ENCODE measurements at regions not wholly inside any gene's neighbourhood (a gene's known extent, or its start where the extent isn't known, plus 50 kb on each side); places are given as distances from the start of the nearest gene placed in this dataset.

DNA sequence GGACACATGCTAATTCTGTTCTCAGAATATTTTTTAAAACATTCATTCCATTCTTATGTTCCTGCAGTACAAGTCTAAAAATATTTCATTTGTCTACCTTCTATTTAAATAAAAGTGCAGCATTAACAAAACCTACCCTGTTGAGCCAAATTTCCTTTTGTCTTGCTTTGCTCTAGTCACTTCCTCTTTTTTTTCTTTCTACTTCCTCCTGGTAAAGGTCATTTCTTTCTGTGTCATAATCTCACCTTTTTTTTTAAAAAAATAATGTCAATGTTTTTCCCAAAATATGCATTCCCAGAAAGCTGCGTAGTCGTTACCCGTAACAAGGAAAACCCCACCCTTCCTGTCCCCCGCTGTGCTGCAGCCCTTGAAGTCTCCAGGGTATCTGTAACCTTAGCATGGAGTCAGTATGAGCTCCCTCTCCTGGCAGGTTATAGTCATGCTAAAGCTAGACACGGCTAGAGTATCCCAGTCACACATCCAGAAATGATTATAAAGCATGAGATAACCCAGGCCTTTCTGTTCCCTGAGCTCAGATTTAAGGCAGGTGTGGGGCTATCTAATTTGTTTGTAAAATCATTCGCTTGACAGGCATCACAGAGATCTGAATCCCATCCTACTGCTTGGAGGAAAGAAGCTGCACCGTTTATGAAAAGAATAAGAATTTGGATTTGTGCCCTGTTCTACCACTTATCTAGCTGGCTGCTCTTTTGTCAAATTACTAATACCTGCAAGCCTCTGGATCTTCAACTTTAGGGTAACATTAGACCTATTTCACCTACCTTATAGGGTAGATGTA lies 51.1 kb upstream of the EED start:
- Mint-ChIP-seq H3K36me3 (peaks cover 9% of the 10 kb centered on the region), H3K27ac (peak overlapping the region; percentile 86), H3K9me3 (peaks cover 1% of the 10 kb centered on the region), H3K27me3 (peaks cover 5% of the 10 kb centered on the region), H3K4me1 (peaks cover 28% of the 10 kb centered on the region), H3K4me3 (peak overlapping the region; percentile 62)
- CTCF ChIA-PET = interaction anchor here (0.7 to 3.3 kb wide), 32 partner anchors 10 to 339 kb away, joined by 3 to 67 read pairs (median 4); partner anchors contain the start of genes CCDC83, EED and PICALM
- peak; percentile 77 for DNase-seq

DNA sequence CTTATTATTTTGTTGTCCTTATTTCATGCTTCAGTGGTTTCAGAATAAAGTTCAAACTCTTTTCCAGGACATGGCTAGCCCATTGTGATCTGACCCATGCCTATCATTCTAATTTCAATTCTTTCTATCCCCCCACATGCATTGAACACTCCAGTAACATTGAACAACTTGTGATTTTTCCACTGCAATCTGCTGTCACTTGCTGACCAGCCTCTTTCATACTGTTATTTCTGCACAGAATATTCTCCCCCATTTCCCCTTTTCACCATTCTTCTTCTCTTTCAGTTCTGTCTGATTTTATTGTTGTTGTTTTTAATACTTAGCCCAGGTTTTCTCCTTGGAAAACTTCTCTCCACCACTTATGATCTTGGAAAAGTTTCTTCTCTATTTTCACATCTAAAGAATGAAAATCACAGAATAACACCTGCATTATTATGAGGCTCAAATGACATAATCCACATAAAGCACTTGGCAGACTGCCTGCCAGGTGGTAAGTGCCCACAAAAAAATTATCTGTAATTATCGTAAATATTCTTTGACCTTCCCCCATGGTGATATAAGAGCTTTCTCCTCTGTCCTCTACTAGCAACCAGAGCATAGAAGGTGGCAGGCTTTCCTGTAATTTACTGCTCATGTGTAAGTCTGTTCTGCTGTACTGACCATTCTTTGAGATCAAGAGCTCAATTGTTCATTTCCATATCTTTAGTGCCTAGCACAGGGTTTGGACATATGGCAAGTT lies 51.9 kb upstream of the EED start:
- Mint-ChIP-seq H3K36me3 (peaks cover 9% of the 10 kb centered on the region), H3K4me3 (peak overlapping the region; percentile 62), H3K4me1 (peaks cover 29% of the 10 kb centered on the region), H3K27ac (peak overlapping the region; percentile 86), H3K9me3 (peaks cover 1% of the 10 kb centered on the region), H3K27me3 (peaks cover 5% of the 10 kb centered on the region)
- CTCF ChIA-PET = interaction anchor here (0.7 to 3.3 kb wide), 21 partner anchors 10 to 338 kb away, joined by 3 to 67 read pairs (median 7); partner anchors contain the start of genes EED and PICALM
- DNase-seq = no peak

DNA sequence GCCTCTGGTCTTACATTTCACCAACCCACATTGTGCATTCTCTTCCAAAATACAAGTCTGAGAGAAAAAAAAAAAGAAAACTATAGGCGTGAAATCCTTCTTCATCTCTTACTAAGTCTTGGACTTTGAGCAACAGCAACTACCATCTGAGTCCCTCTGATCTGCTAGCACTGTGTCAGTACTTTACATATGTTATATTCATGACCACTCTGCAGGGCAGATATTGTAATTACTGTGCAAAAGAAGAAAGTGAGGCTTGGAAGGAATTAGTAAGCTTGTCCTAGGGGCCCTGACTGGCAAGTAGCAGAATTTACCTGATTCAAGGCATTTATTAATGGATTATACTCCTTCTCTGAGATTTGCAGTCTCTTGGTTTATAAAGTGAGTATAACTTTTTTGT lies 52.7 kb upstream of the EED start:
- CTCF ChIA-PET = interaction anchor here (0.6 to 3.3 kb wide), 2 partner anchors 40 to 149 kb away, joined by 3 to 67 read pairs; no protein-coding TSS in a partner anchor
- Mint-ChIP-seq H3K9me3 (peaks cover 1% of the 10 kb centered on the region), H3K27ac (no peak overlapping the region), H3K4me3 (no peak overlapping the region), H3K4me1 (peaks cover 29% of the 10 kb centered on the region), H3K36me3 (peaks cover 9% of the 10 kb centered on the region), H3K27me3 (peaks cover 5% of the 10 kb centered on the region)
- no peak for DNase-seq

DNA sequence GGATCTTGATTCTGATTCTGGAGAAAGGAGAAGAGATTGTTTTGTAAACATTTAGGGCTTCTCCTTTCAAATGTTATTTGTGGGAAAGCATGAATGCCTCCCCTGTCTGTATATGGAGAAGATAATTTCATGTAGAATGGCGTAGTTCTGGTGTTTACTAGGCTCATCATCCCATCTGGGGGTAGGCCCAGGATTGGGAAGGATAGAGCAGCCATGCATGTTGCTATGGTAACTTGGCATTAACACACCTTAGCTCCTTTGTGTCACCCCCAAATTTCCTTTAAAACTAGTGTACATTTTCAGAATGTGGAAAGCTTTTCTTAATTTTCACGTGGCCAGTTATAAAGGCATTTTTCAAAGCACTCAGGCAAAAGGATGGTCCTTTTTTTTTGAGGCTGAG lies 57.5 kb upstream of the EED start:
- Mint-ChIP-seq H3K9me3 (no peaks in the 10 kb centered on the region), H3K4me3 (no peak overlapping the region), H3K27me3 (no peaks in the 10 kb centered on the region), H3K27ac (no peak overlapping the region), H3K4me1 (peaks cover 16% of the 10 kb centered on the region), H3K36me3 (peaks cover 3% of the 10 kb centered on the region)
- CTCF ChIA-PET = interaction anchor here (0.7 kb wide), 1 partner anchor 25 kb away, joined by 3 read pairs; no protein-coding TSS in a partner anchor
- DNase-seq = no peak

DNA sequence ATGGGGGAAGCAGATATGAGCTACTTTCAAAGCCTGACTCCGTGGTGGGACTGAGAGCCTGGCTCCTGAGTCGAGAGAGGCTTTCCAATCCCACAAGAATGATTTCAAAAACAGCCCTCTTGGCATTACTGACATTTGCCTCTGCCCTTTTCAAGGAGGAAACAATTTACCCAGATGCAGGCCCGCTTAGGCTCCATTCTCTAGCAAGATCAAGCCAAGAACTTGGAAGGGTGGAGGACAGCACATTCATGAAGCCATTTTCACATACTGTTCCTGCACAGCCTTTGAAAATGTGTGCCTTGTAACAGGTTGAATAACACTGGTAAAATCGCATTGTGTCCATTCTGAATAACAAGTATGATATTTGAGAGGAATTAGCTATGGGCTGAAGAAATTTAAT lies 58.2 kb upstream of the EED start:
- Mint-ChIP-seq H3K9me3 (no peaks in the 10 kb centered on the region), H3K4me3 (no peak overlapping the region), H3K4me1 (peaks cover 12% of the 10 kb centered on the region), H3K36me3 (peaks cover 3% of the 10 kb centered on the region), H3K27ac (no peak overlapping the region), H3K27me3 (no peaks in the 10 kb centered on the region)
- no peak for DNase-seq
- CTCF ChIA-PET = no interaction called here

DNA sequence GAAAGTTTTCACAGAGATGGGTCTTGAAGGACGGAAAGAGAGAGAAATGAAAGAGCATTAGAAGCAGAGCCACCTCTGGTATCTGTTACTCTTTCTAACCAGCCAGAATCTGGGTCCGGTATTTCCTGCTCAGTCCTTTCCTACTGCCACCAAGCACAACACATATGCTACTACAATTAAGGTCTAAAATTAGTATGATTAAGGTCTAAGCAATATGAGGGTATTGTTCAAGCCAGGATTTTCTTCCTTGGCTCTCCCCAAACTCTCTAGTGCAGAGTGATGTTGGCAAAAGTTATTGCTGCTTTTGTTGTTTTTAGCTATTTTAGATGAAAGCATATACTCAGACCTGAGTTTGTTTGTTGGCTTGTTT lies 59.2 kb upstream of the EED start:
- no peaks in the 10 kb centered on the region for H3K9me3 Mint-ChIP-seq
- no peak for DNase-seq
- peaks cover 12% of the 10 kb centered on the region for H3K4me1 Mint-ChIP-seq
- no peaks in the 10 kb centered on the region for H3K27me3 Mint-ChIP-seq
- peaks cover 3% of the 10 kb centered on the region for H3K36me3 Mint-ChIP-seq
- CTCF ChIA-PET = no interaction called here
- H3K4me3 Mint-ChIP-seq = no peak overlapping the region
- H3K27ac Mint-ChIP-seq = no peak overlapping the region

DNA sequence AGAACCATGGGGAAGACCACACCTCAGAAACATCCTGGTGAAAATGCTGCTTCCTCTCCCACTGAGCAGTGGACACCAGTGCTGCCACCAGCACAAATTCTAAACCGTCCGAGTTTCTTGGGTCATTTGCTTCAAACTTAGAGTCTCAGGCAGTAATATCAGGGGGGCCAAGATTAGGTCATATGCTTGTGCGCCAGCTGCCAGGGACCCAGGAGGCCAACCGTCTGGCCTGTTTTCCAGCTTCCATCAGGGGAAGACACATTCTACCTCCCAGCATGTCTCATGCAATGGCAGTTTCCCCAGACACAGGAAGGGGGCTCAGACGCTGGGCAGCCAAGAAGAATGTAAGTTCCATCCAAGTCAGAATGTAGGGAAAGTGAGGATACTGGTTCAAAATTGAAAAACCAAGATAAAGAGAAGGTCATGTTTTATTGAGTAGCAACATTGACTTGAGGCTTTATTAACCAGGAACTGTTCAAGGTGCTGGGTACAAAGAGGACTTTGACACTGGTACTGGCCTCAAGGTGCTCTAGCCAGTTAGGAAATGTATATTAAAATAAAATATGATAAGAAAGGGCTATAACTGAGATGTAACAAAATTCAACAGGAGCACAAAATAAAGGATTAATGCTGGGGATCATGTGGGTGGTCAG lies 59.7 kb upstream of the EED start:
- CTCF ChIA-PET = no interaction called here
- H3K27ac Mint-ChIP-seq = no peak overlapping the region
- H3K4me3 Mint-ChIP-seq = no peak overlapping the region
- DNase-seq = no peak
- H3K9me3 Mint-ChIP-seq = no peaks in the 10 kb centered on the region
- H3K27me3 Mint-ChIP-seq = no peaks in the 10 kb centered on the region
- H3K36me3 Mint-ChIP-seq = peaks cover 3% of the 10 kb centered on the region
- peaks cover 12% of the 10 kb centered on the region for H3K4me1 Mint-ChIP-seq

DNA sequence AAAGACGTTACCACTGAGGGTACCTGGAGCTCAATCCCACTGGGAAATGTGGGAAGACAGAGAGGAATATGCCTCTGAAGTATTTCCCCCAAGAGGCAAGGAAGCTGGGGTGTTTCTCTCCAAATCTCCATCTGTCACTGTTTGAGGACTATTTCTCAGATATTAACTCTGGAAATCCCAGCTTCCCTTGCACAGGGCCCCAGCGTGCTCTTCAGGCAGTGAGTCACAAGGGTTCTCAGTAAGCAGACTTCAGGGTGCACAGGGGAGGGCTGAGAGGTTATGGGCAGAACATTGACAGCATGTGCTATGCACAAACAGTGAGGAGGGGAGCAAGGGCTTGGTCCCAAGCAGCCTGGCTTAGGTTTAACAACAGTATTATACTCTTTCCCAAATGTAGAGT lies 60.9 kb upstream of the EED start:
- no peaks in the 10 kb centered on the region for H3K36me3 Mint-ChIP-seq
- no peaks in the 10 kb centered on the region for H3K9me3 Mint-ChIP-seq
- H3K4me1 Mint-ChIP-seq = peaks cover 11% of the 10 kb centered on the region
- no peaks in the 10 kb centered on the region for H3K27me3 Mint-ChIP-seq
- no peak overlapping the region for H3K27ac Mint-ChIP-seq
- no peak for DNase-seq
- CTCF ChIA-PET = interaction anchor here (0.7 to 2.7 kb wide), 2 partner anchors 10 to 164 kb away, joined by 3 to 8 read pairs; no protein-coding TSS in a partner anchor
- no peak overlapping the region for H3K4me3 Mint-ChIP-seq

DNA sequence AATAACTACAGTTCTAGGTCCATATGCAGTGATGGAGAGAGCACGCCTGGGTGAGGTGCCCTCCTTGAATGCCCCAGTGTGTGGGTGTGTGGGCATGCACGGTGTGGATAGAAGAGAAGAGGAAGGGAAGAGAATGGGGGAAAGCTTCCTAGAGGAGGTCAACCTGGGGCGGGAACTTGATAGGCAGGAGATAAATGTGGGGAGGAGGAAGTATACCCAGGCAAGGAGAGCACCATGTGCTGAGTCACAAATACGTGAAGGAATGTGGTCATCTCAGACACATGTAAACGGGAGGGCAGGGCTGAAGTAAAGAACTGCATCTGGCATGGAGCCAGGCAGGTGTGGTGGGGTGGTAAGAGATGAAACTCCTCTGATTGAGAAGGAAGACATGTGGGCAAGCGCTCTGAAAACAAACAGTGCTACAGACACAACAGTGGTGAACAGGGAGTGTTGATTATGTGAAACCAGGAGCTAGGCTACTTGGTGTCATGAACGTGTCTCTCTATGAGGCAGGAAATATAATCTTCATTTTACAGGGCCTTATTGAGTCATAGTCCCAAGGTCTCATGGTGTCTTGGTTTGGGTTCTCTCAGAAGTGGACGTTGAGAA lies 61.5 kb upstream of the EED start:
- peak; percentile 54 for DNase-seq
- Mint-ChIP-seq H3K27ac (no peak overlapping the region), H3K4me3 (no peak overlapping the region), H3K4me1 (peaks cover 9% of the 10 kb centered on the region), H3K36me3 (no peaks in the 10 kb centered on the region), H3K9me3 (no peaks in the 10 kb centered on the region), H3K27me3 (no peaks in the 10 kb centered on the region)
- CTCF ChIA-PET = interaction anchor here (0.7 to 2.7 kb wide), 2 partner anchors 10 to 164 kb away, joined by 3 to 8 read pairs; no protein-coding TSS in a partner anchor

DNA sequence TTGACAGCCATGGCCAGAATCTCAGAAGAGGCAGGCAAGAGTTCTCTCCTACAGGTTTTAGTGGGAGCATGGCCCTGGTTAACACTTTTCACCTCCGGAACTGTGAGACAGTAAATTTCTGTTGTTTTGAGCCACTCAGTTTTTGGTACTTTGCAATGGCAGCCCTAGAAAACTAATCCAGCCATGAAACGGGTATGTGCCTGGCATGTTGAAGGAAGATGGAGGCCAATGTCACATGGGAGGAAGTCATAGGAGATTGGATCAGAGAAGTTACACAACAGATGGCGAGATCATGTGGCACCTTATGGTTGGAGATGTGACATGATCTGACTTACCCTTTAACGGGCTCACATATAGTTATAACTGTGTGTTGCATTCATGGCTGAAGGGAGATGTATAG lies 63.2 kb upstream of the EED start:
- H3K4me3 Mint-ChIP-seq = no peak overlapping the region
- no peak overlapping the region for H3K27ac Mint-ChIP-seq
- no peaks in the 10 kb centered on the region for H3K9me3 Mint-ChIP-seq
- peaks cover 18% of the 10 kb centered on the region for H3K4me1 Mint-ChIP-seq
- H3K27me3 Mint-ChIP-seq = no peaks in the 10 kb centered on the region
- CTCF ChIA-PET = interaction anchor here (2.7 kb wide), 1 partner anchor 12 kb away, joined by 8 read pairs; no protein-coding TSS in a partner anchor
- no peak for DNase-seq
- no peaks in the 10 kb centered on the region for H3K36me3 Mint-ChIP-seq

DNA sequence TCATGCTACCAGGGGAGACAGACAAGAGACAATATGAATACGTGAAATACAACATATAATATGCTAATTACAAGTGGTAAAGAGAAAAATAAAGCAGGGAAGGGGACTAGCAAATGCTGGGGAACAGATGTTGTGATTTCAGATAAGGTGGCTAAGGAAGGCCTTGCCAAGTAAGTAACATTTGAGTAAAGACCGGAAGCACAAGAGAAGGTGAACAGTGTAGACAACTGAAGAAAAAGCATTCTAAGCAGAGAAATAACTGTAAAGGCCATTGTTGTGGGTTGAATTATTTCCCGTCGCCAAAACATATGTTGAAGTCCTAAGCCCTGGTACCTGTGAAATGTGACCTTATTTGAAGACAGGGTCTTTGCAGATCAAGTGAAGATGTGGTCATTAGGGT lies 63.7 kb upstream of the EED start:
- no peaks in the 10 kb centered on the region for H3K27me3 Mint-ChIP-seq
- no peaks in the 10 kb centered on the region for H3K36me3 Mint-ChIP-seq
- peaks cover 24% of the 10 kb centered on the region for H3K4me1 Mint-ChIP-seq
- H3K27ac Mint-ChIP-seq = no peak overlapping the region
- CTCF ChIA-PET = no interaction called here
- no peak overlapping the region for H3K4me3 Mint-ChIP-seq
- no peaks in the 10 kb centered on the region for H3K9me3 Mint-ChIP-seq
- no peak for DNase-seq

DNA sequence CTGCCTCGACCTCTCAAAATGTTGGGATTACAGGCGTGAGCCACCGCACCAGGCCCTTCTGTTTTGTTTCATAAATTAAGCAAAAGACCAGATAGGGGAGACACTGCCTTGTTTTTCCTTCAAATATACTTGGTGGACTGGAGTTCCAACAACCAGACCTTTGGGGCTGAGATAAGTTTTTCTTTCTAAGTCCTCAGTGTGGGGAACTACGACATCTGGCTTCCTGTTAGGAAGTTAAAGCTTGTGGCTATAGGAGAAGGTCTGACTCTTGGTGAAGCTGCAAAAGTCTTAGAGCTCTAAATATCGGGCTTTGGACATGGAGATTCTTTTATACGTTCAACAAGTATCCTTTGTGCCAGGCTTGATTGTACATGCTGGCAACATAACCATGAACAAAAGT lies 64.1 kb upstream of the EED start:
- Mint-ChIP-seq H3K27ac (no peak overlapping the region), H3K9me3 (no peaks in the 10 kb centered on the region), H3K4me1 (peaks cover 25% of the 10 kb centered on the region), H3K27me3 (no peaks in the 10 kb centered on the region), H3K4me3 (no peak overlapping the region), H3K36me3 (no peaks in the 10 kb centered on the region)
- DNase-seq = no peak
- CTCF ChIA-PET = no interaction called here

DNA sequence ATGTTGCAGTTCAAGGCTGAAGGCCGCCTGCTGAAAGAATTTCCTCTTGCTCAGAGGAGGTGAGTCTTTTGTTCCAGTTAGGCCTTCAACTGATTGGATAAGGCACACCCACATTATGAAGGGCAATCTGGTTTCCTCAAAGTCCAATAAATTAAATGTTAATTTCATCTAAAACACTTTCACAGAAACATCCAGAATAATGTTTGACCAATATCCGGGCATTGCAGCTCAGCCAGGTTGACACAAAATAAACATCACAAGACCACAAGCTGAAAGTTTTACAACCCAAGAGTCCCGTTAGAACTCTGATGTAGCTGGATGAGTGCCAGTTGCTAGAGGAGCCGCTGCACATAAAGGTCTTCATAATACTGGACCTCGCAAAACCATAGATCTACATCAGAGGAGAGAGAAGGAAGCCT lies 64.9 kb upstream of the EED start:
- Mint-ChIP-seq H3K27ac (no peak overlapping the region), H3K27me3 (no peaks in the 10 kb centered on the region), H3K9me3 (no peaks in the 10 kb centered on the region), H3K4me3 (no peak overlapping the region), H3K36me3 (no peaks in the 10 kb centered on the region), H3K4me1 (peaks cover 26% of the 10 kb centered on the region)
- CTCF ChIA-PET = no interaction called here
- no peak for DNase-seq

DNA sequence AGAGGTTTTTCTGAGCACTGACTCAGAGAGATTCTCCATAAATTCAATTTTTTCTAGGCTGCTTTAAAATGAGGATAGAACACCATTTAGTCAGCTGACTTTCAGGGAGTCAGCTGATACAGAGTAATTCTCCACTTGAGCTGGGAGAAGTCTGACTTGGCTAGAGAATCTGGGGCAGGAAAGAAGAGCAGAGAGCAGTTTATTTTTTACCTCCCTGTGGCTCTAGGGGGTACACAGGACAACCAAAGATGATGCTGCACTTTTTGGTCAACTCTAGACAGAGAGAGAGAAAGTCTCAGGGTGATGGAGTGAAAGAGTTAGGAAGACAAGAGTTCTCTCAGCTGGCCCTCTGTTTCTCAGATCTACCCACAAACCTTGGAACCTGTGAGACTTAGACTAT lies 67.3 kb upstream of the EED start:
- CTCF ChIA-PET = interaction anchor here (0.7 to 2.4 kb wide), 3 partner anchors 11 to 323 kb away, joined by 3 to 8 read pairs (median 4); partner anchors contain the start of gene CCDC83
- Mint-ChIP-seq H3K4me3 (no peak overlapping the region), H3K27me3 (no peaks in the 10 kb centered on the region), H3K27ac (peak overlapping the region; percentile 12), H3K4me1 (peaks cover 19% of the 10 kb centered on the region), H3K9me3 (no peaks in the 10 kb centered on the region), H3K36me3 (no peaks in the 10 kb centered on the region)
- no peak for DNase-seq

Data from activated naive CD4-positive, alpha-beta T cell treated with anti-CD3 and anti-CD28 coated beads, Interleukin-2, amount 10 ng/mL, durations not matched to agents 7 days and 5 days (primary cell).